OCI-LY7 (cell line): ENCODE measurements at regions not wholly inside any gene's neighbourhood (a gene's known extent, or its start where the extent isn't known, plus 50 kb on each side); places are given as distances from the start of the nearest gene placed in this dataset.

Source experiments
- CTCF ChIP-seq: fragments of 200-600 bp; sonication (generic); conservative IDR thresholded peaks from 2 replicates; pipeline ENCODE4 v1.5.1; 2014; ENCODE audit warnings: mild to moderate bottlenecking, antibody characterized with exemption, low read length, moderate library complexity, mixed read lengths
- EZH2phosphoT487 ChIP-seq: fragments of 200-600 bp; sonication (generic); IDR thresholded peaks from 2 replicates; pipeline ENCODE4 v1.6.1; 2018; ENCODE audit warnings: low read depth, borderline replicate concordance, mild to moderate bottlenecking, mixed run types, antibody characterized with exemption, low read length, moderate library complexity, mixed read lengths

- TF ChIP-seq CTCF (no peak), EZH2phosphoT487 (no peak)
These were observed 1157.9 kb upstream of the LRRTM1 start for GRCh38 chr2:81462420-81462819.
